G401 (cell line): ENCODE measurements at regions not wholly inside any gene's neighbourhood (a gene's known extent, or its start where the extent isn't known, plus 50 kb on each side); places are given as distances from the start of the nearest gene placed in this dataset.

Experiments
- DNase-seq: peaks from one replicate; pipeline ENCODE4 v3.0.0-alpha.2; 2015; ENCODE audit warnings: low spot score
- in situ Hi-C: cut with HindIII; loops from 2 replicates; pipeline ENCODE4 v1.10.0; 2016; ENCODE audit warnings: low sequenced_read_pairs, mixed read lengths

GRCh38 chr17:14489986-14490385, 189.1 kb downstream of the HS3ST3B1 start:
- in situ Hi-C loops, result no loop called here
- no peak for DNase-seq

- DNase-seq, result no peak
- in situ Hi-C loops, result no loop called here
Observed at GRCh38 chr17:14488958-14489550, 188.2 kb downstream of the HS3ST3B1 start.

GRCh38 chr17:14487068-14487467, 186.2 kb downstream of the HS3ST3B1 start:
- no peak for DNase-seq
- in situ Hi-C loops, result no loop called here

GRCh38 chr17:14482715-14483114, 181.8 kb downstream of the HS3ST3B1 start:
- no peak for DNase-seq
- in situ Hi-C loops, result no loop called here

GRCh38 chr17:14481664-14482063, 180.8 kb downstream of the HS3ST3B1 start:
- in situ Hi-C loops, result no loop called here

GRCh38 chr17:14474591-14474990, 173.7 kb downstream of the HS3ST3B1 start:
- no peak for DNase-seq
- in situ Hi-C loops, result no loop called here

More at GRCh38 chr17:14481664-14482063, 180.8 kb downstream of the HS3ST3B1 start:
- no peak for DNase-seq

GRCh38 chr17:14471052-14471451, 170.2 kb downstream of the HS3ST3B1 start:
- no peak for DNase-seq
- in situ Hi-C loops, result no loop called here

GRCh38 chr17:14470417-14470816, 169.5 kb downstream of the HS3ST3B1 start:
- no peak for DNase-seq
- in situ Hi-C loops, result no loop called here

- in situ Hi-C loops, result no loop called here
- DNase-seq, result no peak
Observed at GRCh38 chr17:14469971-14470370, 169.1 kb downstream of the HS3ST3B1 start.

GRCh38 chr17:14468858-14469257, 168.0 kb downstream of the HS3ST3B1 start:
- no peak for DNase-seq
- in situ Hi-C loops, result no loop called here

- in situ Hi-C loops, result no loop called here
- no peak for DNase-seq
Observed at GRCh38 chr17:14461227-14461548, 160.3 kb downstream of the HS3ST3B1 start.

GRCh38 chr17:14460516-14461226, 159.8 kb downstream of the HS3ST3B1 start:
- DNase-seq, result no peak
- in situ Hi-C loops, result no loop called here

- in situ Hi-C loops, result no loop called here
- DNase-seq, result no peak
Observed at GRCh38 chr17:14459955-14460354, 159.1 kb downstream of the HS3ST3B1 start.

- in situ Hi-C loops, result no loop called here
- DNase-seq, result no peak
Observed at GRCh38 chr17:14458724-14459123, 157.8 kb downstream of the HS3ST3B1 start.

GRCh38 chr17:14454746-14455145, 153.9 kb downstream of the HS3ST3B1 start:
- in situ Hi-C loops, result no loop called here
- DNase-seq, result no peak

GRCh38 chr17:14452856-14453255, 152.0 kb downstream of the HS3ST3B1 start:
- in situ Hi-C loops, result no loop called here

GRCh38 chr17:14451729-14452191, 150.9 kb downstream of the HS3ST3B1 start:
- in situ Hi-C loops, result no loop called here
- no peak for DNase-seq

More at GRCh38 chr17:14452856-14453255, 152.0 kb downstream of the HS3ST3B1 start:
- no peak for DNase-seq

GRCh38 chr17:14448818-14449217, 147.9 kb downstream of the HS3ST3B1 start:
- in situ Hi-C loops, result no loop called here
- DNase-seq, result no peak

GRCh38 chr17:14446825-14447224, 145.9 kb downstream of the HS3ST3B1 start:
- in situ Hi-C loops, result no loop called here
- no peak for DNase-seq

GRCh38 chr17:14444915-14445314, 144.0 kb downstream of the HS3ST3B1 start:
- no peak for DNase-seq
- in situ Hi-C loops, result no loop called here
